Liver (tissue), 8 donors: ENCODE measurements at regions not wholly inside any gene's neighbourhood (a gene's known extent, or its start where the extent isn't known, plus 50 kb on each side); places are given as distances from the start of the nearest gene placed in this dataset.

Source experiments
- DNase-seq: peaks from one replicate; pipeline ENCODE4 v3.0.0-alpha.2; 2017; ENCODE audit warnings: low spot score
- H3K27ac ChIP-seq, 2 donors: one replicate each; pipeline ENCODE4 v1.7.0; 2013; ENCODE audit warnings: inconsistent platforms in 2 of 2, low read length in 2 of 2, control low read depth in 1 of 2, low read depth in 1 of 2, mild to moderate bottlenecking in 1 of 2
- H3K27me3 ChIP-seq, 4 donors: one replicate each; pipeline versions ENCODE4 v1.6.1 to v1.7.0; 2013; ENCODE audit warnings: low read length in 3 of 4, inconsistent platforms in 1 of 4, mild to moderate bottlenecking in 1 of 4, moderate library complexity in 1 of 4; ENCODE audit not compliant: control insufficient read depth in 4 of 4, insufficient read depth in 4 of 4
- H3K36me3 ChIP-seq, 4 donors: one replicate each; pipeline versions ENCODE4 v1.6.1 to v1.7.0; 2013; ENCODE audit warnings: low read length in 3 of 4, mild to moderate bottlenecking in 3 of 4, low read depth in 1 of 4, moderate library complexity in 1 of 4; ENCODE audit not compliant: control insufficient read depth in 4 of 4, insufficient read depth in 3 of 4
- H3K4me1 ChIP-seq, 4 donors: one replicate each; pipeline versions ENCODE4 v1.6.1 to v1.7.0; 2013; ENCODE audit warnings: low read length in 3 of 4, mild to moderate bottlenecking in 3 of 4, moderate library complexity in 1 of 4; ENCODE audit not compliant: control insufficient read depth in 4 of 4, insufficient read depth in 4 of 4
- H3K4me3 ChIP-seq, 3 donors: one replicate each; pipeline versions ENCODE4 v1.6.1 to v1.7.0; 2013; ENCODE audit warnings: low read length in 3 of 3, control low read depth in 1 of 3, low read depth in 1 of 3, mild to moderate bottlenecking in 1 of 3
- H3K9ac ChIP-seq, 2 donors: one replicate each; pipeline ENCODE4 v1.7.0; 2013; ENCODE audit warnings: low read length in 2 of 2, mild to moderate bottlenecking in 2 of 2, moderate library complexity in 2 of 2, control low read depth in 1 of 2, low read depth in 1 of 2
- H3K9me3 ChIP-seq, 4 donors: one replicate each; pipeline versions ENCODE4 v1.6.1 to v1.7.0; 2013; ENCODE audit warnings: low read length in 3 of 4; ENCODE audit not compliant: control insufficient read depth in 4 of 4
- ATF3 ChIP-seq: IDR thresholded peaks from 2 replicates; pipeline ENCODE4 v1.6.1; 2016; ENCODE audit warnings: antibody characterized with exemption
- EGR1 ChIP-seq, 2 donors: IDR thresholded peaks; 2 replicates each; pipeline ENCODE4 v1.6.1; 2016 to 2018; ENCODE audit warnings: antibody characterized with exemption in 2 of 2, low read depth in 2 of 2
- FOXA1 ChIP-seq: IDR thresholded peaks from 2 replicates; pipeline ENCODE4 v1.6.1; 2016; ENCODE audit warnings: antibody characterized with exemption
- FOXA2 ChIP-seq: IDR thresholded peaks from 2 replicates; pipeline ENCODE4 v1.6.1; 2016; ENCODE audit warnings: antibody characterized with exemption
- GABPA ChIP-seq, 2 donors: IDR thresholded peaks in 1 of 2; conservative IDR thresholded peaks in 1 of 2; 2 replicates each; pipeline ENCODE4 v1.6.1; 2016; ENCODE audit warnings: antibody characterized with exemption in 2 of 2, mild to moderate bottlenecking in 1 of 2, moderate library complexity in 1 of 2
- HNF4A ChIP-seq, 2 donors: conservative IDR thresholded peaks; 2 replicates each; pipeline ENCODE4 v1.6.1; 2016; ENCODE audit warnings: antibody characterized with exemption in 2 of 2, mild to moderate bottlenecking in 2 of 2
- HNF4G ChIP-seq: IDR thresholded peaks from 2 replicates; pipeline ENCODE4 v1.6.1; 2016; ENCODE audit warnings: antibody characterized with exemption
- JUND ChIP-seq, 2 donors: IDR thresholded peaks; 2 replicates each; pipeline ENCODE4 v1.6.1; 2016; ENCODE audit warnings: antibody characterized with exemption in 2 of 2
- MAX ChIP-seq: IDR thresholded peaks from 2 replicates; pipeline ENCODE4 v1.6.1; 2016; ENCODE audit warnings: antibody characterized with exemption
- NR2F2 ChIP-seq: IDR thresholded peaks from 2 replicates; pipeline ENCODE4 v1.6.1; 2016; ENCODE audit warnings: antibody characterized with exemption
- RAD21 ChIP-seq, 2 donors: IDR thresholded peaks; 2 replicates each; pipeline ENCODE4 v1.6.1; 2016; ENCODE audit warnings: antibody characterized with exemption in 2 of 2, mild to moderate bottlenecking in 2 of 2
- RXRA ChIP-seq, 2 donors: IDR thresholded peaks; 2 replicates each; pipeline ENCODE4 v1.6.1; 2017 to 2018; ENCODE audit warnings: antibody characterized with exemption in 2 of 2, mild to moderate bottlenecking in 1 of 2
- SP1 ChIP-seq: IDR thresholded peaks from 2 replicates; pipeline ENCODE4 v1.6.1; 2018; ENCODE audit warnings: antibody characterized with exemption, mild to moderate bottlenecking
- TAF1 ChIP-seq: conservative IDR thresholded peaks from 2 replicates; pipeline ENCODE4 v1.6.1; 2016; ENCODE audit warnings: antibody characterized with exemption, mild to moderate bottlenecking
- YY1 ChIP-seq: IDR thresholded peaks from 2 replicates; pipeline ENCODE4 v1.6.1; 2016; ENCODE audit warnings: antibody characterized with exemption, mild to moderate bottlenecking
- WGBS: extraction: QIAGEN DNeasy Blood & Tissue Kit; methylation state at CpG from one replicate; pipeline ENCODE4 v1.1.7; 2013; 5-methylcytosine and 5-hydroxymethylcytosine counted together
- TF ChIP-seq, protein P1 (sequence below): IDR thresholded peaks from 2 replicates; pipeline ENCODE4 v1.6.1; 2016; ENCODE audit warnings: antibody characterized with exemption
- TF ChIP-seq, protein P2 (sequence below): fragments of 150-350 bp; IDR thresholded peaks from 2 replicates; pipeline ENCODE4 v1.5.1; 2017; ENCODE audit warnings: improper control_type of control experiment, low read depth, low read length; ENCODE audit not compliant: missing input control
- donor health status: healthy.
- donor health status: healthy.
- donor health status: healthy.
- donor health status: healthy.
- donor health status: healthy.

- WGBS, result 63% methylated on average over 2 of the region's 2 CpGs
- no peak overlapping the region for H3K27ac ChIP-seq
Observed at GRCh38 chr5:3943859-3944258, 348.2 kb downstream of the IRX1 start.

DNA sequence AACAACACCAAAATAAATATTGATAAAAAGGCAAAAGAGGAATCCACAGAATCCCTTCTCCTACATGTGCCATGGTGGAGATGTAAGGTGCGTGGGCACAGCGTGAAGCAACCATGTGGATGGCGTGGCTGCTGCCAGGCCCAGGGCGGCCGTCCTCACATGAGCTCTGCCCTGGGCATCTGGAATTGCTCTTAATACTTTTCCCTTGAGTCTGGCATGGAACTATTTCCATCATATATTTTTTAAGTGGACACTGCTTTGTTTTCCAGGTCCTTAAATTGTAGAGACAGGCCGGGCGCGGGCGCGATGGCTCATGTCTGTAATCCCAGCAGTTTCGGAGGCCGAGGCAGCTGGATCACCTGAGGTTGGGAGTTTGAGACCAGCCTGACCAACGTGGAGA, 349.3 kb downstream of the IRX1 start:
- H3K27me3 ChIP-seq, result peaks cover 0 to 5% (median 0%) of the 10 kb centered on the region in 4 donors
- WGBS, result 88% methylated on average over 13 of the region's 13 CpGs

More at GRCh38 chr5:3943859-3944258, 348.2 kb downstream of the IRX1 start:
- TF ChIP-seq HNF4A (conservative IDR thresholded peaks at IDR 0.05) (no peak), GABPA (IDR thresholded peaks at IDR 0.05 in 1 of 2, conservative IDR thresholded peaks at IDR 0.05 in 1 of 2) (no peak), NR2F2 (no peak), RAD21 (IDR thresholded peaks at IDR 0.05) (no peak)
- H3K9ac ChIP-seq, result no peak overlapping the region
- no peaks in the 10 kb centered on the region for H3K4me1 ChIP-seq
- no peaks in the 10 kb centered on the region for H3K36me3 ChIP-seq
- DNase-seq, result no peak
- peaks cover 0 to 5% (median 0%) of the 10 kb centered on the region in 4 donors for H3K27me3 ChIP-seq
- H3K4me3 ChIP-seq, result no peak overlapping the region
- H3K9me3 ChIP-seq, result no peaks in the 10 kb centered on the region

GRCh38 chr5:3948838-3949237, 353.2 kb downstream of the IRX1 start:
- no peak overlapping the region for H3K27ac ChIP-seq
- H3K36me3 ChIP-seq, result no peaks in the 10 kb centered on the region
- H3K9ac ChIP-seq, result no peak overlapping the region
- no peaks in the 10 kb centered on the region for H3K4me1 ChIP-seq
- no peak for DNase-seq
- H3K4me3 ChIP-seq, result no peak overlapping the region
- H3K27me3 ChIP-seq, result no peaks in the 10 kb centered on the region
- H3K9me3 ChIP-seq, result no peaks in the 10 kb centered on the region
- TF ChIP-seq RAD21 (IDR thresholded peaks at IDR 0.05), result no peak
- 74% methylated on average over 4 of the region's 4 CpGs for WGBS

More for the DNA sequence above, 349.3 kb downstream of the IRX1 start:
- H3K27ac ChIP-seq, result no peak overlapping the region
- no peaks in the 10 kb centered on the region for H3K4me1 ChIP-seq
- no peak for DNase-seq
- H3K9ac ChIP-seq, result no peak overlapping the region
- H3K36me3 ChIP-seq, result no peaks in the 10 kb centered on the region
- TF ChIP-seq EGR1 (IDR thresholded peaks at IDR 0.05; ENCODE audit: low read depth in 2 of 2) (no peak), FOXA1 (no peak), HNF4A (conservative IDR thresholded peaks at IDR 0.05) (no peak), YY1 (no peak), FOXA2 (no peak), GABPA (IDR thresholded peaks at IDR 0.05 in 1 of 2, conservative IDR thresholded peaks at IDR 0.05 in 1 of 2) (no peak), JUND (IDR thresholded peaks at IDR 0.05) (no peak), NR2F2 (no peak), HNF4G (no peak), RXRA (IDR thresholded peaks at IDR 0.05) (no peak), ATF3 (no peak), RAD21 (IDR thresholded peaks at IDR 0.05) (no peak)
- TF ChIP-seq, protein P1, sequence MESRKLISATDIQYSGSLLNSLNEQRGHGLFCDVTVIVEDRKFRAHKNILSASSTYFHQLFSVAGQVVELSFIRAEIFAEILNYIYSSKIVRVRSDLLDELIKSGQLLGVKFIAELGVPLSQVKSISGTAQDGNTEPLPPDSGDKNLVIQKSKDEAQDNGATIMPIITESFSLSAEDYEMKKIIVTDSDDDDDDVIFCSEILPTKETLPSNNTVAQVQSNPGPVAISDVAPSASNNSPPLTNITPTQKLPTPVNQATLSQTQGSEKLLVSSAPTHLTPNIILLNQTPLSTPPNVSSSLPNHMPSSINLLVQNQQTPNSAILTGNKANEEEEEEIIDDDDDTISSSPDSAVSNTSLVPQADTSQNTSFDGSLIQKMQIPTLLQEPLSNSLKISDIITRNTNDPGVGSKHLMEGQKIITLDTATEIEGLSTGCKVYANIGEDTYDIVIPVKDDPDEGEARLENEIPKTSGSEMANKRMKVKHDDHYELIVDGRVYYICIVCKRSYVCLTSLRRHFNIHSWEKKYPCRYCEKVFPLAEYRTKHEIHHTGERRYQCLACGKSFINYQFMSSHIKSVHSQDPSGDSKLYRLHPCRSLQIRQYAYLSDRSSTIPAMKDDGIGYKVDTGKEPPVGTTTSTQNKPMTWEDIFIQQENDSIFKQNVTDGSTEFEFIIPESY, result no peak
- H3K4me3 ChIP-seq, result no peak overlapping the region
- H3K9me3 ChIP-seq, result no peaks in the 10 kb centered on the region

DNA sequence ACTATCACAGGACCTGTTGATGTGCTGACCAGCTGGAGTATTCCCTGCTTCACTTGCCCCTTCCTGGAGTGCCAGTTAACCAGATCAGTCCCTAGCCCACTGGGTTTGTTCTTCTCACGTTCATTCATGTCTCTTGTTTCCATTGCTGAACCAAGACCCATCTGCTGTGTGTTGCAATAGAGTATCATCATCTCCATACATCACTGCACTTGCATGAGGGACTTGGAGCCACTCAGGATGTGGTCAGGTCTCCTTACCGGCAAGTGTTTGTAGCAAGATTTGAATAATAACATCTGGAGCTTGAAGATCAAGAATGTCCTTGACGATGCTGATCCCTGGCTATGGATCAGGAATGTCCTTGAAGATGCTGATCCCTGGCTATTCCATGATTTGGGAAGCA, 358.6 kb downstream of the IRX1 start:
- DNase-seq, result no peak
- Histone ChIP-seq H3K27ac (no peak overlapping the region), H3K4me3 (no peak overlapping the region), H3K27me3 (no peaks in the 10 kb centered on the region), H3K9ac (no peak overlapping the region), H3K9me3 (no peaks in the 10 kb centered on the region), H3K4me1 (no peaks in the 10 kb centered on the region), H3K36me3 (no peaks in the 10 kb centered on the region)
- TF ChIP-seq EGR1 (IDR thresholded peaks at IDR 0.05; ENCODE audit: low read depth in 2 of 2) (no peak), ATF3 (no peak), HNF4A (conservative IDR thresholded peaks at IDR 0.05) (no peak), SP1 (no peak), MAX (no peak), GABPA (IDR thresholded peaks at IDR 0.05 in 1 of 2, conservative IDR thresholded peaks at IDR 0.05 in 1 of 2) (no peak), NR2F2 (no peak), HNF4G (no peak), FOXA1 (no peak), TAF1 (no peak), RAD21 (IDR thresholded peaks at IDR 0.05) (no peak), YY1 (no peak)
- TF ChIP-seq, protein P1, result no peak
- TF ChIP-seq, protein P2, sequence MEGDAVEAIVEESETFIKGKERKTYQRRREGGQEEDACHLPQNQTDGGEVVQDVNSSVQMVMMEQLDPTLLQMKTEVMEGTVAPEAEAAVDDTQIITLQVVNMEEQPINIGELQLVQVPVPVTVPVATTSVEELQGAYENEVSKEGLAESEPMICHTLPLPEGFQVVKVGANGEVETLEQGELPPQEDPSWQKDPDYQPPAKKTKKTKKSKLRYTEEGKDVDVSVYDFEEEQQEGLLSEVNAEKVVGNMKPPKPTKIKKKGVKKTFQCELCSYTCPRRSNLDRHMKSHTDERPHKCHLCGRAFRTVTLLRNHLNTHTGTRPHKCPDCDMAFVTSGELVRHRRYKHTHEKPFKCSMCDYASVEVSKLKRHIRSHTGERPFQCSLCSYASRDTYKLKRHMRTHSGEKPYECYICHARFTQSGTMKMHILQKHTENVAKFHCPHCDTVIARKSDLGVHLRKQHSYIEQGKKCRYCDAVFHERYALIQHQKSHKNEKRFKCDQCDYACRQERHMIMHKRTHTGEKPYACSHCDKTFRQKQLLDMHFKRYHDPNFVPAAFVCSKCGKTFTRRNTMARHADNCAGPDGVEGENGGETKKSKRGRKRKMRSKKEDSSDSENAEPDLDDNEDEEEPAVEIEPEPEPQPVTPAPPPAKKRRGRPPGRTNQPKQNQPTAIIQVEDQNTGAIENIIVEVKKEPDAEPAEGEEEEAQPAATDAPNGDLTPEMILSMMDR, result no peak
- WGBS, result 39% methylated on average over 3 of the region's 3 CpGs
